HCT116 (cell line): ENCODE measurements at regions not wholly inside any gene's neighbourhood (a gene's known extent, or its start where the extent isn't known, plus 50 kb on each side); places are given as distances from the start of the nearest gene placed in this dataset.

Source experiments
- ATAC-seq: fragments of 200-7000 bp; cut with Tn5 transposase; 2 replicates; pipeline ENCODE4 v1.9.1; 2020; ENCODE audit warnings: mild to moderate bottlenecking, moderate library complexity
- BruUV-seq: library from RNA; stranded (reverse); fragments of 400-500 nt; replicated peaks from 2 replicates; lab custom pipeline; 2021; lab: Mats Ljungman, UMichigan
- CTCF ChIA-PET: fragments of 300-600 bp; sonication (Branson Sonifier 250); formaldehyde crosslinking; loops from one replicate; lab custom pipeline; 2021; ENCODE audit warnings: antibody characterized with exemption; lab: Charles Lee
- POLR2A ChIA-PET: fragments of 300-600, 350-600 bp; sonication (Branson Sonifier 250); formaldehyde crosslinking; loops from one replicate; lab custom pipeline; 2021; ENCODE audit warnings: antibody characterized with exemption; lab: Charles Lee
- RAD21 ChIA-PET, 2 experiments: fragments of 300-600 bp; sonication (Branson Sonifier 250); formaldehyde crosslinking; loops; one replicate each; lab custom pipeline; 2023; ENCODE audit warnings: low total read pairs in 2 of 2; ENCODE audit not compliant: uncharacterized antibody in 2 of 2, unreplicated experiment in 2 of 2, low non-redundant PET in 1 of 2; lab: Charles Lee
- DNase-seq: peaks from one replicate; pipeline ENCODE4 v3.0.0-alpha.2; 2010; ENCODE audit warnings: low read depth, low spot score
- H2AFZ ChIP-seq: fragments of 200-600 bp; shearing (Covaris generic), sonication (generic); 2 replicates; pipeline ENCODE4 v1.6.1; 2017; ENCODE audit warnings: low read depth, mixed run types, mixed read lengths, antibody characterized with exemption, low read length; ENCODE audit not compliant: poor library complexity, severe bottlenecking
- H3K27ac ChIP-seq: 2 replicates; pipeline ENCODE4 v1.5.1; 2012; ENCODE audit warnings: low read depth, low read length
- H3K27me3 ChIP-seq: fragments of 200-600 bp; sonication (generic); 2 replicates; pipeline ENCODE4 v1.6.1; 2016; ENCODE audit warnings: mixed run types, low read length, mixed read lengths; ENCODE audit not compliant: insufficient read depth
- H3K36me3 ChIP-seq, 2 experiments: fragments of 200-500 bp in 1 of 2; fragments of 200-600 bp in 1 of 2; sonication (Bioruptor generic) in 1 of 2; sonication (generic) in 1 of 2; 2 replicates each; pipeline versions ENCODE4 v1.5.1 to v1.6.1; 2014 to 2016; ENCODE audit warnings: low read length in 2 of 2, inconsistent platforms in 1 of 2, mixed read lengths in 1 of 2, mixed run types in 1 of 2; ENCODE audit not compliant: insufficient read depth in 2 of 2, control insufficient read depth in 1 of 2
- H3K4me1 ChIP-seq, 2 experiments: fragments of 200-600 bp in 1 of 2; sonication (generic) in 1 of 2; 2 replicates each; pipeline versions ENCODE4 v1.5.1 to v1.6.1; 2012 to 2017; ENCODE audit warnings: low read length in 2 of 2, inconsistent platforms in 1 of 2, mild to moderate bottlenecking in 1 of 2, mixed read lengths in 1 of 2, mixed run types in 1 of 2, moderate library complexity in 1 of 2; ENCODE audit not compliant: insufficient read depth in 2 of 2, control insufficient read depth in 1 of 2
- H3K4me2 ChIP-seq: fragments of 200-600 bp; sonication (generic); 2 replicates; pipeline ENCODE4 v1.6.1; 2017; ENCODE audit warnings: mixed run types, low read length, mixed read lengths
- H3K4me3 ChIP-seq, 2 experiments: fragments of 200-600 bp in 1 of 2; sonication (generic) in 1 of 2; replicated peaks in 1 of 2; 2 replicates each; pipeline ENCODE4 v1.5.1; 2011 to 2016; ENCODE audit warnings: low read length in 2 of 2, control low read depth in 1 of 2, low read depth in 1 of 2, mild to moderate bottlenecking in 1 of 2, mixed read lengths in 1 of 2, mixed run types in 1 of 2
- H3K79me2 ChIP-seq: fragments of 200-600 bp; sonication (generic); 2 replicates; pipeline ENCODE4 v1.6.1; 2017; ENCODE audit warnings: mild to moderate bottlenecking, mixed run types, low read length, moderate library complexity, mixed read lengths; ENCODE audit not compliant: insufficient read depth
- H3K9ac ChIP-seq: fragments of 200-600 bp; sonication (generic); 2 replicates; pipeline ENCODE4 v1.6.1; 2016; ENCODE audit warnings: low read length, mixed read lengths
- H3K9me2 ChIP-seq: fragments of 200-600 bp; sonication (generic), shearing (Covaris generic); 2 replicates; pipeline ENCODE4 v1.6.1; 2017; ENCODE audit warnings: mixed run types, mild to moderate bottlenecking, moderate library complexity; ENCODE audit not compliant: insufficient read depth
- H3K9me3 ChIP-seq, 2 experiments: fragments of 200-500 bp in 1 of 2; fragments of 200-600 bp in 1 of 2; sonication (Bioruptor generic) in 1 of 2; sonication (generic) in 1 of 2; 2 replicates each; pipeline ENCODE4 v1.6.1; 2014 to 2017; ENCODE audit warnings: low read length in 2 of 2, mixed read lengths in 2 of 2, inconsistent platforms in 1 of 2, low read depth in 1 of 2, mild to moderate bottlenecking in 1 of 2, mixed run types in 1 of 2, moderate library complexity in 1 of 2; ENCODE audit not compliant: control insufficient read depth in 1 of 2, insufficient read depth in 1 of 2
- H4K20me1 ChIP-seq: fragments of 200-600 bp; sonication (generic), shearing (Covaris generic); 2 replicates; pipeline ENCODE4 v1.6.1; 2017; ENCODE audit warnings: mixed run types, mild to moderate bottlenecking, moderate library complexity; ENCODE audit not compliant: insufficient read depth
- CBX3 ChIP-seq: IDR thresholded peaks from 2 replicates; pipeline ENCODE4 v1.6.1; 2012; ENCODE audit warnings: low read depth
- CEBPB ChIP-seq: IDR thresholded peaks from 2 replicates; pipeline ENCODE4 v1.6.1; 2012; ENCODE audit warnings: low read depth
- EGR1 ChIP-seq: IDR thresholded peaks from 2 replicates; pipeline ENCODE4 v1.6.1; 2012; ENCODE audit warnings: low read depth
- ELF1 ChIP-seq: IDR thresholded peaks from 2 replicates; pipeline ENCODE4 v1.6.1; 2012; ENCODE audit warnings: low read depth, borderline replicate concordance
- EZH2phosphoT487 ChIP-seq: fragments of 200-600 bp; IDR thresholded peaks from 2 replicates; pipeline ENCODE4 v1.6.1; 2018; ENCODE audit warnings: antibody characterized with exemption, borderline replicate concordance
- FOSL1 ChIP-seq: IDR thresholded peaks from 2 replicates; pipeline ENCODE4 v1.6.1; 2012; ENCODE audit warnings: low read depth
- JUND ChIP-seq: IDR thresholded peaks from 2 replicates; pipeline ENCODE4 v1.6.1; 2012
- POLR2A ChIP-seq: IDR thresholded peaks from 2 replicates; pipeline ENCODE4 v1.7.0; 2011; ENCODE audit warnings: borderline replicate concordance; ENCODE audit not compliant: insufficient read depth, insufficient read length; ENCODE audit errors: extremely low read depth
- POLR2AphosphoS5 ChIP-seq: IDR thresholded peaks from 2 replicates; pipeline ENCODE4 v1.6.1; 2011; ENCODE audit warnings: mild to moderate bottlenecking, low read depth, low read length, moderate library complexity
- RAD21 ChIP-seq: IDR thresholded peaks from 2 replicates; pipeline ENCODE4 v1.6.1; 2012; ENCODE audit warnings: low read depth, mild to moderate bottlenecking
- SP1 ChIP-seq: IDR thresholded peaks from 2 replicates; pipeline ENCODE4 v1.6.1; 2012; ENCODE audit warnings: low read depth
- TCF7L2 ChIP-seq: IDR thresholded peaks from 2 replicates; pipeline ENCODE4 v1.7.0; 2011; ENCODE audit warnings: borderline replicate concordance, inconsistent platforms; ENCODE audit not compliant: insufficient read depth, insufficient read length; ENCODE audit errors: extremely low read depth
- YY1 ChIP-seq: IDR thresholded peaks from 2 replicates; pipeline ENCODE4 v1.6.1; 2011; ENCODE audit warnings: low read length, low read depth, moderate library complexity, mild to moderate bottlenecking; ENCODE audit not compliant: insufficient replicate concordance; ENCODE audit errors: extremely low read depth
- ZFX ChIP-seq: fragments of 450-650 bp; IDR thresholded peaks from 2 replicates; pipeline ENCODE4 v1.6.1; 2017
- intact Hi-C: fragments of 100-400 bp; cut with micrococcal nuclease; formaldehyde crosslinking; loops from 2 replicates; pipeline ENCODE4 v1.10.0; 2022
- TF ChIP-seq, protein P1 (sequence below): IDR thresholded peaks from 2 replicates; pipeline ENCODE4 v1.6.1; 2012
- TF ChIP-seq, protein P2 (sequence below): IDR thresholded peaks from 2 replicates; pipeline ENCODE4 v1.6.1; 2011; ENCODE audit warnings: mild to moderate bottlenecking, low read length, moderate library complexity; ENCODE audit not compliant: insufficient replicate concordance; ENCODE audit errors: extremely low read depth
- TF ChIP-seq, protein P3 (sequence below): IDR thresholded peaks from 2 replicates; pipeline ENCODE4 v1.6.1; 2012
- TF ChIP-seq, protein P4 (sequence below), 3 experiments: fragments of 200-600 bp in 1 of 3; sonication (generic) in 1 of 3; IDR thresholded peaks in 2 of 3; conservative IDR thresholded peaks in 1 of 3; 2 replicates each; pipeline ENCODE4 v1.5.1; 2012 to 2017; ENCODE audit warnings: low read depth in 2 of 3, low read length in 2 of 3, antibody characterized with exemption in 1 of 3, borderline replicate concordance in 1 of 3, control low read depth in 1 of 3, mild to moderate bottlenecking in 1 of 3, mixed read lengths in 1 of 3, mixed run types in 1 of 3, moderate library complexity in 1 of 3; ENCODE audit not compliant: insufficient read depth in 1 of 3

DNA sequence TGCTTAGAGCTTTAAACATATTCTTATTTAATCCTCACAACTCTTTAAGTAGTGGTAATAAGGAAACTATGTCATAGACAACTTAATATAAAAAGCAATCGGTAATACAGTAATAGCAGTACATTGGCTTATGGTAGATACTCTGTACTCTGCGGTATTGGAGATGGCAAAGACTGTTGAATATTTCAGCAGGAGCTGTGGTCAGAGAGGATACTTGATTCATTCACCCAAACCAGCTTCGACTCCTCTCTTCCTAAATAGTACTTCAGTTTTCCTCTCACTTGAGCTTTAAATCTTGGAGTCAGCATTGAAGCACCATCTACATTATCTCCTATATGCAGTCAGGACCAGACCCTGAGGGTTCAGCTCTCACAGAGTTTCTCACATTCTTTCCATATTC lies 169.3 kb downstream of the CYB561 start:
- ChIA-PET RAD21 (no interaction called here), POLR2A (interaction anchor here (1.2 kb wide), 1 partner anchor 11 kb away, joined by 5 read pairs; no protein-coding TSS in a partner anchor), CTCF (no interaction called here)
- no peak overlapping the region for H3K4me3 ChIP-seq
- H2AFZ ChIP-seq: no peak overlapping the region
- ATAC-seq (no peak), DNase-seq (no peak)
- BruUV-seq: no TSS peak
- H4K20me1 ChIP-seq: no peaks in the 10 kb centered on the region
- no peak overlapping the region for H3K9ac ChIP-seq
- peaks cover 0 to 4% of the 10 kb centered on the region in 2 experiments; a peak in 1 of 4 replicates for H3K9me3 ChIP-seq
- TF ChIP-seq EZH2phosphoT487 (no peak), YY1 (no peak), SP1 (no peak), TCF7L2 (no peak), ZFX (no peak), POLR2AphosphoS5 (no peak), RAD21 (no peak), JUND (no peak), FOSL1 (no peak), POLR2A (no peak), CEBPB (no peak), CBX3 (no peak), ELF1 (no peak), EGR1 (no peak)
- TF ChIP-seq, protein P1, sequence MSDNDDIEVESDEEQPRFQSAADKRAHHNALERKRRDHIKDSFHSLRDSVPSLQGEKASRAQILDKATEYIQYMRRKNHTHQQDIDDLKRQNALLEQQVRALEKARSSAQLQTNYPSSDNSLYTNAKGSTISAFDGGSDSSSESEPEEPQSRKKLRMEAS: no peak
- TF ChIP-seq, protein P2, sequence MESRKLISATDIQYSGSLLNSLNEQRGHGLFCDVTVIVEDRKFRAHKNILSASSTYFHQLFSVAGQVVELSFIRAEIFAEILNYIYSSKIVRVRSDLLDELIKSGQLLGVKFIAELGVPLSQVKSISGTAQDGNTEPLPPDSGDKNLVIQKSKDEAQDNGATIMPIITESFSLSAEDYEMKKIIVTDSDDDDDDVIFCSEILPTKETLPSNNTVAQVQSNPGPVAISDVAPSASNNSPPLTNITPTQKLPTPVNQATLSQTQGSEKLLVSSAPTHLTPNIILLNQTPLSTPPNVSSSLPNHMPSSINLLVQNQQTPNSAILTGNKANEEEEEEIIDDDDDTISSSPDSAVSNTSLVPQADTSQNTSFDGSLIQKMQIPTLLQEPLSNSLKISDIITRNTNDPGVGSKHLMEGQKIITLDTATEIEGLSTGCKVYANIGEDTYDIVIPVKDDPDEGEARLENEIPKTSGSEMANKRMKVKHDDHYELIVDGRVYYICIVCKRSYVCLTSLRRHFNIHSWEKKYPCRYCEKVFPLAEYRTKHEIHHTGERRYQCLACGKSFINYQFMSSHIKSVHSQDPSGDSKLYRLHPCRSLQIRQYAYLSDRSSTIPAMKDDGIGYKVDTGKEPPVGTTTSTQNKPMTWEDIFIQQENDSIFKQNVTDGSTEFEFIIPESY: no peak
- TF ChIP-seq, protein P3, sequence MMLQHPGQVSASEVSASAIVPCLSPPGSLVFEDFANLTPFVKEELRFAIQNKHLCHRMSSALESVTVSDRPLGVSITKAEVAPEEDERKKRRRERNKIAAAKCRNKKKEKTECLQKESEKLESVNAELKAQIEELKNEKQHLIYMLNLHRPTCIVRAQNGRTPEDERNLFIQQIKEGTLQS: no peak
- TF ChIP-seq, protein P4, sequence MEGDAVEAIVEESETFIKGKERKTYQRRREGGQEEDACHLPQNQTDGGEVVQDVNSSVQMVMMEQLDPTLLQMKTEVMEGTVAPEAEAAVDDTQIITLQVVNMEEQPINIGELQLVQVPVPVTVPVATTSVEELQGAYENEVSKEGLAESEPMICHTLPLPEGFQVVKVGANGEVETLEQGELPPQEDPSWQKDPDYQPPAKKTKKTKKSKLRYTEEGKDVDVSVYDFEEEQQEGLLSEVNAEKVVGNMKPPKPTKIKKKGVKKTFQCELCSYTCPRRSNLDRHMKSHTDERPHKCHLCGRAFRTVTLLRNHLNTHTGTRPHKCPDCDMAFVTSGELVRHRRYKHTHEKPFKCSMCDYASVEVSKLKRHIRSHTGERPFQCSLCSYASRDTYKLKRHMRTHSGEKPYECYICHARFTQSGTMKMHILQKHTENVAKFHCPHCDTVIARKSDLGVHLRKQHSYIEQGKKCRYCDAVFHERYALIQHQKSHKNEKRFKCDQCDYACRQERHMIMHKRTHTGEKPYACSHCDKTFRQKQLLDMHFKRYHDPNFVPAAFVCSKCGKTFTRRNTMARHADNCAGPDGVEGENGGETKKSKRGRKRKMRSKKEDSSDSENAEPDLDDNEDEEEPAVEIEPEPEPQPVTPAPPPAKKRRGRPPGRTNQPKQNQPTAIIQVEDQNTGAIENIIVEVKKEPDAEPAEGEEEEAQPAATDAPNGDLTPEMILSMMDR (IDR thresholded peaks at IDR 0.05 in 2 of 3, conservative IDR thresholded peaks at IDR 0.05 in 1 of 3; ENCODE audit: borderline replicate concordance in 1 of 3, insufficient read depth in 1 of 3, low read depth in 2 of 3, low read length in 2 of 3): no peak
- H3K27me3 ChIP-seq: no peaks in the 10 kb centered on the region
- intact Hi-C loops: no loop called here
- no peak overlapping the region for H3K27ac ChIP-seq
- H3K36me3 ChIP-seq: no peaks in the 10 kb centered on the region
- no peak overlapping the region for H3K4me2 ChIP-seq
- H3K4me1 ChIP-seq: peaks cover 43 to 54% of the 10 kb centered on the region in 2 experiments
- H3K9me2 ChIP-seq: no peaks in the 10 kb centered on the region
- no peaks in the 10 kb centered on the region for H3K79me2 ChIP-seq
